ENCODE measurements at regions not wholly inside any gene's neighbourhood (a gene's known extent, or its start where the extent isn't known, plus 50 kb on each side); places are given as distances from the start of the nearest gene placed in this dataset.

DNA sequence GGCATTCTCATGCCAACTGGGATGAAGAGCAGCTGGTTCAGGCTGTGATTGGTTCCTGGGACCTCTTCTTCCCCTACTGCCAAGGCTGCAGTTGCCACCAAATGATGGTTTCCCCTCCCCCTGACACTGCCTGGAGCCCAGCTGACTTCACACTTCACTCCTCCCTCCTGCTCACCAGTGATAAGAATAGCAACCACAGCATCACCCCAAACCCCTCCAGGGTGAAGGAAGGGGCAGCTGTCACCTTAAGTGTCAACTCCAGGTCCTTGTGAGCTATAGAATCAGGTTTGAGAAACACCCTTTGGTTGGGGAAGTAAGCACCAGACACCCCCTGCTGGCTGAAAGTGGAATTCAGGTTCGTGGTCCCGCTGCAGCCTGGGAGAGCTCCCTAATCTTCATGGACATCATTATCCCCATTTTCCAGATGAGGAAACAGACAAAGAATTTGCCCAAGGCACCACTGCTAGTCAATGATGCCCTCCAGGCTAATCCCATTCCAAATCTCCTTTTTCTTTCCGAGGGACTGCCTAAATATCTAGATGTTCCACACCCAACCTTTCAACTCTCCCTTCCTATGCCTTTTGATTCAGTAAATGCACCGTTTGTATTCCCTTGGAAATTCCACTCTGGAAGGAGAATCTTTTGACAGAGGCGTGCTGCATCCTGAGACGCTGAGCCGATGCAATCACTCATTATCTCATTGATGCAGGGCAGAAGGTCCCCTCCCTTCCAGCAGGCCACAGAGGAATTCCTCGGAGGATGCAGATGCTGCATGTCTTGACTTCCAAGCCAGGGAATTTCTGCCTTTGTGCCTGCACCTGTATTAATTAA is 50.6 kb upstream of the UQCRFS1 start:
- WGBS, result 42% methylated on average over 8 of the region's 8 CpGs
- no peaks in the 10 kb centered on the region for H3K27me3 ChIP-seq (ENCODE audit: insufficient read depth, low read length)

DNA sequence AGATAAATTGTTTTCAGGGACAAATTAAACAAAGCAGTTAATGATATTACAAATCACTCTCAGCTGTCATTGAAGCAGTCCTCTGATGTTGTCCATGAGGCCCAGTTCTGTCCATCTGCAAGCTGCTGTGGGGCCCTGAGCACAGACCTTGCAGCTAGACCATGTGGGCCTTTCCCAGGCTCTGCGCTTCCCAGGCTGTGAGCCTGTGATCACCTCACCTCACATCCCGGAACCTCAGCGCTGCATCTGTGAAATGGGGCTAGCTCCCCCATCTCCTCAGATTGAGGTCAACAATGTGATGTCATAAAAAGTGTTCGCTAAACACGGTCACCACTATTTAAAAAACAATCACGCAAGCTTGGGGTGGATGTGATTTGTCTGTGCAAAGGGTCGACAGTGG is 51.9 kb upstream of the UQCRFS1 start:
- WGBS, result 94% methylated on average over 7 of the region's 7 CpGs
- no peak overlapping the region for H3K27ac ChIP-seq (ENCODE audit: low read depth, low read length)
- H3K27me3 ChIP-seq (ENCODE audit: insufficient read depth, low read length), result no peaks in the 10 kb centered on the region; the same call in 1 of the 2 replicates
- H3K4me1 ChIP-seq (ENCODE audit: insufficient read depth, low read length), result no peaks in the 10 kb centered on the region
- H3K4me3 ChIP-seq (ENCODE audit: low read length), result no peak overlapping the region
- no peaks in the 10 kb centered on the region for H3K9me3 ChIP-seq (ENCODE audit: insufficient read depth, low read depth, low read length)
- H3K36me3 ChIP-seq (ENCODE audit: insufficient read depth, low read length), result no peaks in the 10 kb centered on the region
- no peak overlapping the region for H3K9ac ChIP-seq (ENCODE audit: low read depth, low read length)

More for the DNA sequence above, 50.6 kb upstream of the UQCRFS1 start:
- no peak overlapping the region for H3K9ac ChIP-seq (ENCODE audit: low read depth, low read length)
- no peaks in the 10 kb centered on the region for H3K36me3 ChIP-seq (ENCODE audit: insufficient read depth, low read length)
- H3K9me3 ChIP-seq (ENCODE audit: insufficient read depth, low read depth, low read length), result peaks cover 5% of the 10 kb centered on the region; the same call in 1 of the 2 replicates
- no peaks in the 10 kb centered on the region for H3K4me1 ChIP-seq (ENCODE audit: insufficient read depth, low read length)
- H3K27ac ChIP-seq (ENCODE audit: low read depth, low read length), result no peak overlapping the region
- no peak overlapping the region for H3K4me3 ChIP-seq (ENCODE audit: low read length)

DNA sequence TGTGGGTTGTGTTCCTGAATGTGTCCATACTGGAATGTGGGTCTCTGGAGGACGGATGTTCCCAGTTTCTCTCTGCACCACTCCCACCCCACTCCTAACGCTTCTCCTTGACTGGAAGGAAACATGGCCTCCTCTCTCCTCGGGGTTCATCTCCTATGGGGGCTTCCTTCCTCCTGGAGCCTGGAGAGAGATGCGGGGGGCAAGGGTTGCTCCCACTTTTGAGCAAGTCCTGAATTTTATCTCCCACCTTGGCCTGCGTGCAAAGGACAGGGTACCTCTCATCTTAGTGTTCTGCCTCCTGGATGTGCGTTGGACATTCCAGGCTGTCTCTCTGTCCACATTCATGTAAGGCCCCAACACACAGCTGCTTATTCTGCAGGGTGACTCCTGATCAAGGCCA is 52.5 kb upstream of the UQCRFS1 start:
- no peak overlapping the region for H3K27ac ChIP-seq (ENCODE audit: low read depth, low read length)
- H3K36me3 ChIP-seq (ENCODE audit: insufficient read depth, low read length), result no peaks in the 10 kb centered on the region
- H3K4me1 ChIP-seq (ENCODE audit: insufficient read depth, low read length), result no peaks in the 10 kb centered on the region
- H3K9ac ChIP-seq (ENCODE audit: low read depth, low read length), result no peak overlapping the region
- no peak overlapping the region for H3K4me3 ChIP-seq (ENCODE audit: low read length)
- H3K9me3 ChIP-seq (ENCODE audit: insufficient read depth, low read depth, low read length), result no peaks in the 10 kb centered on the region
- 93% methylated on average over 6 of the region's 6 CpGs for WGBS
- H3K27me3 ChIP-seq (ENCODE audit: insufficient read depth, low read length), result no peaks in the 10 kb centered on the region; the same call in 1 of the 2 replicates

DNA sequence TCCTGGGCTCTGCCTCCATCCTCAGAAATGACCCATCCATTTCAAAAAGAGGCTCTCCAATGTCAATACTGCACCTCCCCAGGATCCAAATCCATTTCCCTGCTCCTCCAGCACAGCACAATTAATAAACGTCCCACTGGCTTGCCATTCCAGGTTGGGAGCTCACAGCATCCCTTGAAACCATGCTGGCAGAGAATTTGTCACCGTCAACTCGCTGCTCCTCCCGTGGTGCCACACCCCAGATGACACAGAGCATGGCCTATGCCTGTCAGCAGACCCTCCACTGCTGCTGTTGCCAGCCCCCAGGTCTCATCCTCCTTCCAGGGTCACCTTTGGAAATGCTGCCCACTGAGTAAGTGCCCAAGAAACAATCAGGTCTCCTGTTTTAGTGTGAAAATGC is 53.0 kb upstream of the UQCRFS1 start:
- Histone ChIP-seq H3K4me1 (ENCODE audit: insufficient read depth, low read length) (no peaks in the 10 kb centered on the region), H3K27ac (ENCODE audit: low read depth, low read length) (no peak overlapping the region), H3K9ac (ENCODE audit: low read depth, low read length) (no peak overlapping the region), H3K4me3 (ENCODE audit: low read length) (no peak overlapping the region), H3K27me3 (ENCODE audit: insufficient read depth, low read length) (no peaks in the 10 kb centered on the region; the same call in 1 of the 2 replicates), H3K9me3 (ENCODE audit: insufficient read depth, low read depth, low read length) (no peaks in the 10 kb centered on the region), H3K36me3 (ENCODE audit: insufficient read depth, low read length) (no peaks in the 10 kb centered on the region)
- 78% methylated on average over 4 of the region's 4 CpGs for WGBS

DNA sequence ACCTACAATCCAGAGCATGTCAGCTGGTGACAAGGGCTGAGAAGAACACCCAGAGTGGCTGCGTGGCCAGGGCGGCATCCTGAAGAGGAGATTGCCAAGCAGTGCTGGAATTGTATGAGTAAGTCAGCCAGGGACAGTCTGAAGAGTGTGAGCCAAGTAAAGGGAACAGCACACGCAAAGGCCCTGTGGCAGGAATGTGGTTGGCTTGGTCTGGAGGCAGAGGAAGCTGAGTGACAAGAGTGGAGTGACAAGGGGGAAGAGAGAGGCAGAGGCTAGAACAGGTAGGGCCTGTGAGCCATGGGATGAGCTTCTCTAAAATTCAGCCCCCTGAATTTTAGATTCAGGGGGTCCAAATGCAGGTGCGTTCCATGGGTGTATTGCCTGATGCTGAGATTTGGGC is 53.7 kb upstream of the UQCRFS1 start:
- H3K36me3 ChIP-seq (ENCODE audit: insufficient read depth, low read length), result no peaks in the 10 kb centered on the region
- H3K27ac ChIP-seq (ENCODE audit: low read depth, low read length), result no peak overlapping the region
- H3K4me3 ChIP-seq (ENCODE audit: low read length), result no peak overlapping the region
- H3K9me3 ChIP-seq (ENCODE audit: insufficient read depth, low read depth, low read length), result no peaks in the 10 kb centered on the region
- H3K9ac ChIP-seq (ENCODE audit: low read depth, low read length), result no peak overlapping the region
- WGBS, result 95% methylated on average over 4 of the region's 4 CpGs
- H3K4me1 ChIP-seq (ENCODE audit: insufficient read depth, low read length), result no peaks in the 10 kb centered on the region
- H3K27me3 ChIP-seq (ENCODE audit: insufficient read depth, low read length), result no peaks in the 10 kb centered on the region; the same call in 1 of the 2 replicates

DNA sequence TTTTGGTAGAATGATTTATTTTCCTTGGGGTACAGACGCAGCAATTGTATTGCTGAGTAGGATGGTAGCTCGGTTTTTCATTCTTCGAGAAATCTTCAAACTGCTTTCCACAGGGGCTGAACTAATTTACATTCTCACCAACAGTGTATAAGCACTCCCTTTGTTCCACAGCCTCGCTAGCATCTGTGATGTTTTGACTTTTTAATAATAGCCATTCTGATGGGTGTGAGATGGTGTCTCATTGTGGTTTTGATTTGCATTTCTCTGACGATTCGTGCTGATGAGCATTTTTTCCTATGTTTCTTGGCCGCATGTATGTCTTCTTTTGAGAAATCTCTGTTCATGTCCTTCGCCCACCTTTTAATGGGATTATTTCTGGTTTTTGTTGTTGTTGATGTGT is 54.8 kb upstream of the UQCRFS1 start:
- Histone ChIP-seq H3K27ac (ENCODE audit: low read depth, low read length) (no peak overlapping the region), H3K4me3 (ENCODE audit: low read length) (no peak overlapping the region), H3K4me1 (ENCODE audit: insufficient read depth, low read length) (no peaks in the 10 kb centered on the region), H3K36me3 (ENCODE audit: insufficient read depth, low read length) (no peaks in the 10 kb centered on the region), H3K9ac (ENCODE audit: low read depth, low read length) (no peak overlapping the region), H3K9me3 (ENCODE audit: insufficient read depth, low read depth, low read length) (no peaks in the 10 kb centered on the region), H3K27me3 (ENCODE audit: insufficient read depth, low read length) (no peaks in the 10 kb centered on the region; the same call in 1 of the 2 replicates)
- WGBS, result 81% methylated on average over 8 of the region's 8 CpGs

DNA sequence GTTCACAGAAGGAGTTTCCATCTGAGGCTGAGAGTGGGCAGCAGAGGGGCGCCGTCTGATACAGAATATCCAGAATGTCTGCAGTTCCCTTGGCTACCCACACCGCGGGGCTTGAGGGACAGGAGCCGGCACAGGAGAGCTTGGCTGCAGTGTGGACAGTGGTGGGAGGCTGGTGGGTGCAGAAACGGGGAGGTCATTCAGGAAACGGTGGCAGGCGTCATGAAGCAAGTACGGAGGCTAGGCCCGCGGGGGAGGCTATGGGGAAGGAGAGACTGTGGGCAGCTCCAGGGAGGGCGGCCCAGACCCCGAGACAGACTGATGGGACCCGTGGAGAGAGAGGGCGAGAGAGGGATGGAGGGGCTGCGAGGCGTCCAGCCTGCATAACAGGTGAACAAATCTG is 55.2 kb upstream of the UQCRFS1 start:
- Histone ChIP-seq H3K9me3 (ENCODE audit: insufficient read depth, low read depth, low read length) (no peaks in the 10 kb centered on the region), H3K36me3 (ENCODE audit: insufficient read depth, low read length) (no peaks in the 10 kb centered on the region), H3K9ac (ENCODE audit: low read depth, low read length) (no peak overlapping the region), H3K4me3 (ENCODE audit: low read length) (no peak overlapping the region), H3K27ac (ENCODE audit: low read depth, low read length) (no peak overlapping the region), H3K27me3 (ENCODE audit: insufficient read depth, low read length) (no peaks in the 10 kb centered on the region; the same call in 1 of the 2 replicates), H3K4me1 (ENCODE audit: insufficient read depth, low read length) (no peaks in the 10 kb centered on the region)
- WGBS, result 88% methylated on average over 17 of the region's 17 CpGs

DNA sequence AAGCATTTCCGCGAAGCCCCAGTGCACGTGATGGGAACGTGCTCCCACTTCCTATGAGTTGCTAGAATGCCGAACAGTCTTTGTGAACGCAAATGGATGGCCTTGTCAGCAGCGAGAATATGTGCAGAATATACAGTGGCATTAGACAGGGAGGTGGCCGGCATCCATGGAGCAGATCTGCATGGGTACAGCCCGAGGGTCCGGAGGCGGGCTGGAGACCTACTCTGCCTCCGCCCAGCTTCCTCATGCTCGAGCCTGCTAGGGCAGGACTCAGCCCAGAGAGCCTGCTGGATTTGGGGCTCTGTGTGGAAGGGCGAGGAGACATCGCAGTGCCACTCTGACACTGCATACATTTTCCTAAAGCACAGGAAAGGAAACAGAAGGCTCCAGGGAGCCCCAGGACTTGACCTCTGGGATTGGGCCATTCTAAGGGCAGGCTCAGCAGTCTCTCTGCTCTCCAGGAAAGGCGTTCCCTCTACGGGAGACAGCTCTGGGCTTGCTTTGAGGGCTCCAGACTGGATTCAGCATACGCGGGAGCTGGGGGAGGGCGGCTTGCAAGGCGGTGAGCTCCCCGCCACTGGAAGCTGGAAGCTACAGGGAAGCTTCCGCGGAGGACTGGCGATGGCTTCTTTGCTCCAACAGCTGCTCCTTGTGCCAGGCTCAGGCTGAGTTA is 55.9 kb upstream of the UQCRFS1 start:
- no peak overlapping the region for H3K9ac ChIP-seq (ENCODE audit: low read depth, low read length)
- WGBS, result 73% methylated on average over 25 of the region's 25 CpGs

DNA sequence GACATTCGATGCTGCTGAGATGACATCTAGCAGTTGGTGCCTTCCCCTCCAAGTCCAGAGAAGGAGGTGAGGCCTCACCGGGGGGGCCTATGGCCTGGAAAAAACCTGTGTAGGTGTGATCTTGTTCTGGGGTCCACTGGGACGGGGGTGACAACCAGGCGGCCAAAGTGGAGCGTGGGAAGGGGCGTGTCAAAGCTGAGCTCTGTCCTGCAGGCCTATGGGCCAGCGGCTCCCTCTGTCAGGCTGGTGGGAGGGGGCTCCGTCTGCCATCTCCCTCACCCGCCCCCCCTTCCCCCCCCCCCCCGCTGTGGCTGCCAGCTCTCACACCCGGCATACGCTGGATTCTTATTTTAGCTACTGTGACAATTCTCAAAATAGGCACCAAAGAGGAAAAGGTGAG is 56.7 kb upstream of the UQCRFS1 start:
- 75% methylated on average over 8 of the region's 12 CpGs for WGBS
- no peaks in the 10 kb centered on the region for H3K36me3 ChIP-seq (ENCODE audit: insufficient read depth, low read length)
- H3K9ac ChIP-seq (ENCODE audit: low read depth, low read length), result no peak overlapping the region
- no peaks in the 10 kb centered on the region for H3K4me1 ChIP-seq (ENCODE audit: insufficient read depth, low read length)
- no peaks in the 10 kb centered on the region for H3K9me3 ChIP-seq (ENCODE audit: insufficient read depth, low read depth, low read length)
- no peaks in the 10 kb centered on the region; the same call in 1 of the 2 replicates for H3K27me3 ChIP-seq (ENCODE audit: insufficient read depth, low read length)
- no peak overlapping the region for H3K27ac ChIP-seq (ENCODE audit: low read depth, low read length)
- no peak overlapping the region for H3K4me3 ChIP-seq (ENCODE audit: low read length)

More for the DNA sequence above, 55.9 kb upstream of the UQCRFS1 start:
- Histone ChIP-seq H3K27me3 (ENCODE audit: insufficient read depth, low read length) (no peaks in the 10 kb centered on the region; the same call in 1 of the 2 replicates), H3K4me1 (ENCODE audit: insufficient read depth, low read length) (no peaks in the 10 kb centered on the region), H3K9me3 (ENCODE audit: insufficient read depth, low read depth, low read length) (no peaks in the 10 kb centered on the region), H3K27ac (ENCODE audit: low read depth, low read length) (no peak overlapping the region), H3K36me3 (ENCODE audit: insufficient read depth, low read length) (no peaks in the 10 kb centered on the region), H3K4me3 (ENCODE audit: low read length) (no peak overlapping the region)

DNA sequence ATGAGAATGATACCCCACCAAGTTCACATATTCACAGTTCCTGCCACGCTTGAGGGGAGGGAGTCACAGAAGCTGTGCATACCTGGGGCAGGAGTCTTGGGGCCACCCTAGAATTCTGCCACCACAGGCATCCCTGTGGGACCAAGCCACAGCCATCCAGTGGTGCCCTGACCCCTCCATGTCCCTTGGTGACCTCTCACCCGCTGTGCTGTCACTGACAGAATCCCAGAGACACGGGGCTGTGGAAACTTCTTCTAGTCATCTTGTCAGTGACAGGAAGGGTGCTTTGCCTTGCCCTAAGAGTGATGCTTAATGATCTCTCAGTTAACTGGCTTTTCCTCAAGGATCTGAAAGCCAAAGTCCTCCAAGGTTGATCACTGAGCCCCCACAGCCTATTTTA is 58.4 kb upstream of the UQCRFS1 start:
- 90% methylated on average over 3 of the region's 3 CpGs for WGBS
- Histone ChIP-seq H3K27me3 (ENCODE audit: insufficient read depth, low read length) (no peaks in the 10 kb centered on the region; the same call in 1 of the 2 replicates), H3K9me3 (ENCODE audit: insufficient read depth, low read depth, low read length) (no peaks in the 10 kb centered on the region), H3K27ac (ENCODE audit: low read depth, low read length) (no peak overlapping the region), H3K4me3 (ENCODE audit: low read length) (no peak overlapping the region), H3K9ac (ENCODE audit: low read depth, low read length) (no peak overlapping the region), H3K4me1 (ENCODE audit: insufficient read depth, low read length) (no peaks in the 10 kb centered on the region), H3K36me3 (ENCODE audit: insufficient read depth, low read length) (no peaks in the 10 kb centered on the region)

DNA sequence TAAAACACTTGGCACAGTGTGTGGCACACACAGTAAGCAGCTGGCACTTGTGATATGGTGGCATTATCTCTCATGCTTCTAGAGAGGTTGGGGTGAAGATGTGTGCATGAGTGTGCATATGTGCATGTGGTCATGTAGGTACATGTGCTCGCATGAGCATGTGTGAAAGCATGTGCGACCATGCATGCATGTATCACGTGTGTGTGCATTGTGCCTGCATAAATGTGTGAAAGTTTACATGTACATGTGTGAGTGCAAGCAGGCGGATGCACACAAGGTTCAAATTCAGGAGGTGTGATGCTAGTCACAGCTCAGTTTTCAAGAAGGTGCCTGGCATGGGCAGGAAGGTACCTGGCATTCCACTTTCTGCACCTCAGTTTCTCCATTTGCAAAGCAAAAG is 59.0 kb upstream of the UQCRFS1 start:
- Histone ChIP-seq H3K27me3 (ENCODE audit: insufficient read depth, low read length) (no peaks in the 10 kb centered on the region; the same call in 1 of the 2 replicates), H3K9me3 (ENCODE audit: insufficient read depth, low read depth, low read length) (no peaks in the 10 kb centered on the region), H3K27ac (ENCODE audit: low read depth, low read length) (no peak overlapping the region)

More for the DNA sequence above, 59.0 kb upstream of the UQCRFS1 start:
- no peak overlapping the region for H3K4me3 ChIP-seq (ENCODE audit: low read length)
- no peak overlapping the region for H3K9ac ChIP-seq (ENCODE audit: low read depth, low read length)
- H3K4me1 ChIP-seq (ENCODE audit: insufficient read depth, low read length), result no peaks in the 10 kb centered on the region
- 93% methylated on average over 4 of the region's 4 CpGs for WGBS
- H3K36me3 ChIP-seq (ENCODE audit: insufficient read depth, low read length), result no peaks in the 10 kb centered on the region
